Left ventricle myocardium superior (tissue), 1 donor: ENCODE measurements at regions not wholly inside any gene's neighbourhood (a gene's known extent, or its start where the extent isn't known, plus 50 kb on each side); places are given as distances from the start of the nearest gene placed in this dataset.

Experiments used
- ATAC-seq: fragments of 200-7000 bp; cut with Tn5 transposase; one replicate; pipeline ENCODE4 v1.9.1; 2020; ENCODE audit warnings: mild to moderate bottlenecking, moderate library complexity
- DNase-seq: peaks from one replicate; pipeline ENCODE4 v3.0.0-alpha.2; 2020
- intact Hi-C: fragments of 100-400 bp; cut with micrococcal nuclease; formaldehyde crosslinking; loops from one replicate; pipeline ENCODE4 v1.11.0; 2022
- donor health status: DM: no; HTN: yes; CAD: no; lungs with severe emphysema.

DNA sequence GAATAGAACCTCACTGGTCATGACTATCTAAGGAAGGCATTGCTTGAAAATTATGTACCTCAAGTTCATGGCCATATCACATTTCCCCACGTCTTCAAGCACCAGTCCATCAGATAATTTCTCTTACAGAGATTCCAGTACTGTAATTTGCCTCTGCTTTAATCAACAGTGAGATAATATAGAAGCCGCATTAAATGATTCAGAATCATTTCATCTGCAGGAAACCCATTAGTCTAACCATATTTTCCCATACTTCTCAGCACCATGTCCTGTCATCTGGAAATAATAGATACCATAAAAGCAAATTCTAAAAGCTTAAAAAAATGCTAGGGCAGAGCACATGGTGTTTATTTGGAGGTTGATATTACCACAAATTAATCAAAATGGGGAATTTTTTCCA, 310.3 kb upstream of the SLIT2 start:
- DNase-seq, result no peak
- no peak for ATAC-seq
- intact Hi-C loops, result no loop called here

GRCh38 chr4:19940861-19941260, 310.8 kb upstream of the SLIT2 start:
- intact Hi-C loops, result no loop called here
- DNase-seq (no peak), ATAC-seq (no peak)

GRCh38 chr4:19936476-19936875, 315.2 kb upstream of the SLIT2 start:
- ATAC-seq, result no peak
- intact Hi-C loops, result no loop called here

GRCh38 chr4:19930742-19931141, 321.0 kb upstream of the SLIT2 start:
- intact Hi-C loops, result no loop called here
- DNase-seq, result no peak
- no peak for ATAC-seq

More at GRCh38 chr4:19936476-19936875, 315.2 kb upstream of the SLIT2 start:
- no peak for DNase-seq

DNA sequence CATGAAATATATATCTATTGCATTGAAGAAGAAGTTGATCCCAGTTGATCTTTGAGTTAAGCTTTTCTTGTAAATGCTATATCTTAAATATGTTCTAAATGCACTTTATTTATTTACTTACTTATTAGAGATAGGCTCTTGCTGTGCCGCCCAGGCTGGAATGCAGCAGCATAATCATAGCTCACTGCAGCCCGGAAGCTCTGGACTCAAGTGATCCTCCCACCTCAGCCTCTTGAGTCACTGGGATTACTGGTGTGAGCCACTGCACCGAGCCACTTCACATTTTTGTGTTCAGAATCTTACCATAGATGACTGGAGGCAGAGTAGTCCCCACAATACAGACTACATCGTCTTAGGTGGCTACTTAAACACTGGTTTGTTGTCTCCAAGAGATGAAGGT, 324.3 kb upstream of the SLIT2 start:
- intact Hi-C loops, result no loop called here
- DNase-seq, result no peak
- ATAC-seq, result no peak

GRCh38 chr4:19925516-19925915, 326.2 kb upstream of the SLIT2 start:
- intact Hi-C loops, result no loop called here
- ATAC-seq, result no peak
- DNase-seq, result no peak

GRCh38 chr4:19924761-19925160, 326.9 kb upstream of the SLIT2 start:
- ATAC-seq (no peak), DNase-seq (no peak)
- intact Hi-C loops, result no loop called here

DNA sequence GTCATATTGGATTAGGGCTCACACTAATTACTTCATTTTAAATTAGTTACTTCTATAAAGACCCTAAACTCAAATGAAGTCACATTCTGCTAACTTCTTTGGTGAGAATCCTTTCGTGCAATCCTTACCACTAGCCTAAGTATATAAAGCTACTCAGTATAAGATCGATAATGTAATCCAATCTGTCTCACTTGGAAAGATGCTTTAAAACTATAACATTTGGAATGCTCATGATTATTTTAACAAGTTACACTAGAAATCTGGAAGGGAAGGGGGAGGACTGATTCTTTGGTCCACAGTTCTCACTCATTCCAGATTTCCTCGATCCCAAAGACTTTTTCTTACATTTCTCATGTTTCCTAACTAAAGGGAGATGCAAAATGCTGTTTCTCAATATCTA, 336.4 kb upstream of the SLIT2 start:
- no peak for DNase-seq
- no peak for ATAC-seq
- intact Hi-C loops, result no loop called here

- no peak for DNase-seq
- no peak for ATAC-seq
- intact Hi-C loops, result no loop called here
Measured at GRCh38 chr4:19913650-19914049, 338.1 kb upstream of the SLIT2 start.

DNA sequence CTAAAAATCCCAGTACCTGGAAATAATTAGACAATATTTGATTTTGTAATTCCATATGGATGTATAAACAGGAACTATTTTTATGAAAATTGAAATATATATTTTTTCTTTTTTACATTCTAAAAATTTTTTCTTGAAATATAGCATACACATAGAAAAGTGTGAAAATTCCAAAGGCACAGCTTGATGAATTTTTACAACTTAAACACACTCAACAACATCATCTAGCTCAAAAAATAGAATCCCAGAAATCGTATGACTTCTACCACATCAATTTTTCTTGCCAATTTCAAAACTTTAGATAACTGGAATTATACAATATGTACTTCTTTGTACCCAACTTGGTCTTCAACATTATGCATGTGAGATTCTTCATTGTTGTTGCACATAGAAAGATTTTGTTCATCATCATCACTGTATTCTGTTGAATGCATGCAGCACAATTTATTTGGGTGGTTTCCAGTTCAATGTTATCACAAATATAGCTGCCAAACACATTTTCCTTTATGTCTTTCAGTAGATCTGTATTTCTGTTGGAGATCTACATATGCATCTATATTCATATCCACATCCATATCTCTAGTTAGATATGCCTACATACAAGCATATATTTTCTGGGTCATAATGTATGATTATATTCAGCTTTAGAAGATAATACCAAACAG, 340.7 kb upstream of the SLIT2 start:
- no peak for ATAC-seq
- DNase-seq, result no peak
- intact Hi-C loops, result no loop called here

DNA sequence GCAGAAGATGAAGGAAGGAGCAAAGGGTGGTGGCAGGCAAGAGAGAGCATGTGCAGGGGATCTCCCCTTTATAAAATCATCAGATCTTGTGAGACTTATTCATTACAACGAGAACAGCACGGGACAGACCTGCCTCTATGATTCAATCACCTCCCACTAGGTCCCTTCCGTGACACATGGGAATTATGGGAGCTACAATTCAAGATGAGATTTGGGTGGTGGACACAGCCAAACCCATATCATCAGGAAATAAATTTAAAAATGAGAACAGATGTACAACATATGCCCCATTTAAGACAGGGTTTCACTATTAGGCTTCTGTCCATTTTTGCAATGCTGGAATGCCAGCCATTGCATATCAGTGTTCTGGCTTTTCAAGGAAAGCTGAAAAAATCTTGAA, 346.7 kb upstream of the SLIT2 start:
- ATAC-seq (no peak), DNase-seq (no peak)
- intact Hi-C loops, result no loop called here

DNA sequence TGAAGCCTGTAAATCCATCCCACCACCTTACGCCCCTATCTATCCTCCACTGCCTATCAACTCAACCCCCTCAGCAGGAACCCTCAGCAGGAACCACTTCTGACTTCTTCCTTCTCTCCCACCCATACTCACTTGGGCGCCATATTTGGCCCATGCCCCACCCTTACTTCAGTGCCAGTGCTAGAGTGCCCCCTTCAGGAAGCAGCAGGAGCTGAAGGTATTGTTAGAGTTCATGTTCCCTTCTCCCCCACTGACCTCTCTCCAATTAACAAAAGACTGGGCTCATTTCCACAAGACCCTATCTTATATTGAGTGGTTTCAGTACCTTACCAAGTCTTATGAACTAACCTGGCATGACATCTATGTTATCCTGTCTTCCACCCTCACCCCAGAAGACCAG, 363.1 kb upstream of the SLIT2 start:
- ATAC-seq (no peak), DNase-seq (no peak)
- intact Hi-C loops, result no loop called here

- ATAC-seq (no peak), DNase-seq (no peak)
- intact Hi-C loops, result no loop called here
Measured at GRCh38 chr4:19883841-19884240, 367.9 kb upstream of the SLIT2 start.

DNA sequence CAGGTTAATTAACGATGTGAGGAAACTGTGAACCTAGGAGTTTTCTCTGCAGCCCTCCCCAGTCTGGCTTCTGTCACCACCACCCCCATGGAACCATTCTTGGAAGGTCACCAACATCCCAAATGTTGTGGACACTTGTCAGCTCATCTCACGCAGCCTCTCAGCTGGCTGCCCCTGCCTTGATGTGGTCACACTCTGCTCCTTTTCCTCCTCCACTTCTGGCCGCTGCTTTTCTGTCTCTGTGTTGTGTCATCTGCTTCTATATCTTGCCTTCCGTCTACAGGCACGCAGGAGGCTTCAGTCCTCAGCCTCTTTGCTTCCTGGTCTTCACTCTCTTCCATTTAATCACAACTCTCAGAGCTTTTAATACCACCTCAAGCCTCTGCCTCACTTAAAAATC, 371.5 kb upstream of the SLIT2 start:
- no peak for ATAC-seq
- intact Hi-C loops, result no loop called here
- DNase-seq, result no peak

DNA sequence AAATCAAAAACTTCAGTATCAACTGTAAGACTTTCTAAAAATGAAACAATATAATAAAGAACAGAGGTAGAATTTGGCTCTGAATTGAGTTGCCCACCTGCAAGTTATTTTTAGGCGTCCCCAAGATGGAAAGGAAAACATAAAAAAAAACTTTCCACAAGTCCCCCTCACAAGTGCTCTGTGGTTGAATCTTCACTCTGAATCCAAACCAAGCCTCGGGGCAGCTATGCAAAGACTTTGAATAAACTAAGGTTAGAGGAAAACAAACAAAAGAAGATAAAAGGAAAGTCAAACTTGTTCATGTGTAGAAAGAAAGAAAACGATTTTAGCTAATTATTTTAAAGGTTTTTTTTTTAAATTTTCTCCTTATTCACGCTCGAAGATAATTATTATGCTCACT, 372.4 kb upstream of the SLIT2 start:
- ATAC-seq (no peak), DNase-seq (no peak)
- intact Hi-C loops, result no loop called here

DNA sequence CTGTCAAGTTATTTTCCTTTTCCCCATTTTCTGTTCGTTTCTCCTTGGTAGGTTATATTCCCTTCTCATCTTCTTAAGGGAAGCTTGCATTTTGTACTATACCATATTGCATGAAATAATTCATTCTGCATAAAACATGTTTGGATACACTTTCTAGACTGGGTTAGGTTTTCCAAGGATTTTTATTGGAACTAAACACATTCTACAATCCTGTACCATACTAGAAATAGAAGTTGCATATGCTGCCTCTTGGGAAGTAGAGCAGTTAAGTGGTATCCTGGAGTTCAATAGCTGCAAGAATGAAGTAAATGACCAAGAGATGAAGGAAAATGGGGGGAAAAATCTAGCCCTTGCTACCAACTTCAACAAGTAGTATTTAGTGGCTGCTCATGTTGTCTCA, 393.7 kb upstream of the SLIT2 start:
- intact Hi-C loops, result no loop called here
- no peak for DNase-seq
- no peak for ATAC-seq

GRCh38 chr4:19857380-19857779, 394.3 kb upstream of the SLIT2 start:
- no peak for ATAC-seq
- intact Hi-C loops, result no loop called here
- DNase-seq, result no peak

- DNase-seq, result no peak
- no peak for ATAC-seq
- intact Hi-C loops, result no loop called here
Measured at GRCh38 chr4:19850909-19851308, 400.8 kb upstream of the SLIT2 start.

DNA sequence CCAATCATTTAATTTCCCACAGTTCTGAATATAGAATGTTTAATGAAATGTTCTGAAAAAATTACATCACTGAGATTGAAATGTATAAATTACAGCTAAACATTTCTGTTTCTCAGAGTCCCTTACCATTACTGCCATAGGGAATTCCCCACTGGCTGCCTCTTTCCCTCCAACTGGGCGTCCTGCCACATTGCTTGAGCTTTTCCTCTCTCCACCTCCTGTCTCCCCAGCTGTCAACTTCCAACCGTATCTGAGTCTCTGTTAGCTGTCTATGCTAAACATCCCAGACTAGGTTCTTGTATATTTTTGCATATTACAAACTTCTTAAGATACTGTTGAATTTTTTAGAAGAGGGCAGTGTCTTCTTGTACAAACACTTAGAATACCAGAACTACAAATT, 407.3 kb upstream of the SLIT2 start:
- intact Hi-C loops, result no loop called here
- DNase-seq (peak; percentile 29), ATAC-seq (no peak)

DNA sequence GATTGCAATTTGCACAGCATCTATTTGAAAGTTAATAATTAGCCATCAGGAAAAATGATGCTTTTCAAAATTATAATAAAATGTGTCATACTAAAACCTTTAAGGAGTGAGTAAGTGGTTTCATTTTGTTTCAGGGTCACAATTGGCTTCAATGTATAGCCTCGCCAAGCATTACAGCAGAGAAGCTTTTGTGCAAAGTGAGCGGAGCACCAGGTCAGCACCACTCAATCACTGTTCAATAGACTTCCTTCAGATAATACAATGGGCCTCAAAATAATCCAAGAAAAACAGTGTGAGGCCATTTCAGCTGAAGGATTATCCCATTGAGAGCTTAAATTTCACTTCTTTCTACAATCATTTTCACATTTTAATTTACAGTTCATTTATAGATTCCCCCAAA, 409.2 kb upstream of the SLIT2 start:
- DNase-seq (no peak), ATAC-seq (no peak)
- intact Hi-C loops, result no loop called here

DNA sequence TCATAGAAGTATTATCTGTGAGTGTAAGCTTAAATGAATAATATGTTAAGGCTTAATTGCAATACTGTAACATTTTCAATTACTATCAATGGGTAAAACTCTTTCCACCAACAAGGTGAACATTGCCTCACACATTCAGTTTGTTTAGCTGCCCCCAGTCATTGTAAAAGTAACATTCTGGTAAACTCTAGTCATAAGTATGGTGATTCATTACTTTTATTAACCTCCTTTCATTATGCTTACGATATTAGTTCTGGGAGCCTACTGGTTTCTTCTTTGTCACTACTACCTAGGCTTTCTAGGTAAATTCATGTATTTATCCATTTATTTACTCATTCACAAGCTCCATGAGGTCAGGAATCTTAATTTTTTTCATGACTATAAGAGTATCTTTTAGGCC, 412.8 kb upstream of the SLIT2 start:
- intact Hi-C loops, result no loop called here
- no peak for ATAC-seq
- DNase-seq, result no peak

DNA sequence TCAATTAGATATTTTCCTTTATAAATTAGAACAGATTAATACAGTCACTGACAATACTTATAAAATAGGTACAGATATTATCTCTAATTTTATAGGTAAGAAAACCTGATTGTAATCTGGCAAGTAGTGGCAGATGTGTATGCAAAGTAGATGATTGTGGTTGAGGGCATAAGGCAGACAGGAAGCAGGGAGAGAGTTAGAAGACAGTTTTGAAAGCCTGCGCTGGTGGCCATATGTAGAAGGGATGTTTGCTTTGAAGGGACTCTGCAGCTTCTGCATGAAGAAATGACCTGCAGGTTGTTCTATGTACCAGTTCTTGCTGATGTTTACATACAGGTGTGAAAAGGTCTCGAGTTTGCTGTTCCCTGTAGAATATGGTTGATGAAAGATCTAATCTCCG, 416.3 kb upstream of the SLIT2 start:
- DNase-seq (no peak), ATAC-seq (no peak)
- intact Hi-C loops, result no loop called here
